H1 (cell line): ENCODE measurements at regions not wholly inside any gene's neighbourhood (a gene's known extent, or its start where the extent isn't known, plus 50 kb on each side); places are given as distances from the start of the nearest gene placed in this dataset.

Source experiments
- CTCF ChIA-PET: fragments of 300-600 bp; sonication (Branson Sonifier 250); formaldehyde crosslinking; loops from one replicate; lab custom pipeline; 2021; ENCODE audit not compliant: partially characterized antibody; lab: Charles Lee
- POLR2A ChIA-PET: fragments of 300-600 bp; sonication (Branson Sonifier 250); formaldehyde crosslinking; loops from one replicate; lab custom pipeline; 2021; ENCODE audit warnings: inconsistent platforms; ENCODE audit not compliant: partially characterized antibody; lab: Charles Lee
- DNase-seq, 2 experiments: peaks; one replicate each; pipeline versions ENCODE4 v3.0.0 to v3.0.0-alpha.2; 2010 to 2022; ENCODE audit warnings: low spot score in 2 of 2, low read depth in 1 of 2, mixed read lengths in 1 of 2
- FAIRE-seq: peaks from 2 replicates; lab custom pipeline; 2011; peaks lifted over from hg19 to GRCh38; lab: Jason Lieb, UNC
- H2AFZ ChIP-seq: 2 replicates; pipeline ENCODE4 v1.8.1; 2012; ENCODE audit warnings: low read length, inconsistent platforms
- H2AK5ac ChIP-seq: 2 replicates; pipeline ENCODE4 v1.6.1; 2013; ENCODE audit warnings: low read depth, low read length
- H2BK120ac ChIP-seq: replicated peaks from 2 replicates; pipeline ENCODE3; 2013; ENCODE audit warnings: low read depth, low read length, inconsistent platforms
- H2BK12ac ChIP-seq: 2 replicates; pipeline ENCODE4 v1.6.1; 2013; ENCODE audit warnings: low read depth, low read length
- H2BK15ac ChIP-seq: 2 replicates; pipeline ENCODE4 v1.6.1; 2013; ENCODE audit warnings: low read length
- H2BK20ac ChIP-seq: 2 replicates; pipeline ENCODE4 v1.6.1; 2013; ENCODE audit warnings: low read length
- H2BK5ac ChIP-seq: 2 replicates; pipeline ENCODE4 v1.6.1; 2013; ENCODE audit warnings: low read depth, low read length
- H3K14ac ChIP-seq: 2 replicates; pipeline ENCODE4 v1.6.1; 2013; ENCODE audit warnings: inconsistent platforms; ENCODE audit not compliant: insufficient read length
- H3K18ac ChIP-seq: 2 replicates; pipeline ENCODE4 v1.6.1; 2013; ENCODE audit warnings: low read length; ENCODE audit errors: extremely low read depth
- H3K23ac ChIP-seq: 2 replicates; pipeline ENCODE4 v1.6.1; 2013; ENCODE audit warnings: inconsistent platforms; ENCODE audit not compliant: insufficient read length
- H3K23me2 ChIP-seq: 2 replicates; pipeline ENCODE4 v1.6.1; 2013; ENCODE audit warnings: low read depth, low read length
- H3K27ac ChIP-seq: 2 replicates; pipeline ENCODE4 v1.6.1; 2011; ENCODE audit warnings: low read depth, low read length, inconsistent platforms
- H3K27me3 ChIP-seq, 4 experiments: replicated peaks in 1 of 4; 1 replicate in 1 of 4; 2 replicates in 3 of 4; pipeline versions ENCODE4 v1.6.1 to v1.8.1; 2011 to 2013; ENCODE audit warnings: low read length in 3 of 4, mild to moderate bottlenecking in 3 of 4, inconsistent platforms in 2 of 4, mixed read lengths in 2 of 4, moderate library complexity in 1 of 4; ENCODE audit not compliant: control insufficient read depth in 3 of 4, insufficient read depth in 3 of 4; ENCODE audit errors: extremely low read depth in 1 of 4
- H3K36me3 ChIP-seq, 4 experiments: 2 replicates each; pipeline versions ENCODE4 v1.6.1 to v1.8.1; 2011 to 2013; ENCODE audit warnings: mild to moderate bottlenecking in 4 of 4, low read length in 3 of 4, moderate library complexity in 2 of 4, control low read depth in 1 of 4, inconsistent platforms in 1 of 4; ENCODE audit not compliant: insufficient read depth in 4 of 4, control insufficient read depth in 2 of 4
- H3K4ac ChIP-seq: replicated peaks from 2 replicates; pipeline ENCODE3; 2013; ENCODE audit warnings: low read length, low read depth, mixed read lengths, inconsistent platforms; ENCODE audit not compliant: insufficient read length
- H3K4me1 ChIP-seq, 4 experiments: replicated peaks in 1 of 4; 1 replicate in 1 of 4; 2 replicates in 3 of 4; pipeline versions ENCODE4 v1.6.1 to v1.8.1; 2011 to 2013; ENCODE audit warnings: low read length in 3 of 4, inconsistent platforms in 2 of 4, mixed read lengths in 1 of 4; ENCODE audit not compliant: insufficient read depth in 4 of 4, control insufficient read depth in 3 of 4
- H3K4me2 ChIP-seq, 2 experiments: 2 replicates each; pipeline versions ENCODE4 v1.6.1 to v1.8.1; 2011 to 2013; ENCODE audit warnings: low read depth in 2 of 2, low read length in 2 of 2, control low read depth in 1 of 2, inconsistent platforms in 1 of 2, mild to moderate bottlenecking in 1 of 2; ENCODE audit not compliant: insufficient read depth in 1 of 2
- H3K4me3 ChIP-seq, 4 experiments: fragments of 200-600, 300-600 bp in 1 of 4; sonication (generic), shearing (Covaris generic), sonication (Bioruptor Twin) in 1 of 4; 2 replicates each; pipeline versions ENCODE4 v1.5.1 to v1.8.1; 2011 to 2016; ENCODE audit warnings: low read length in 4 of 4, low read depth in 3 of 4, control low read depth in 2 of 4, inconsistent platforms in 2 of 4, mild to moderate bottlenecking in 2 of 4, mixed read lengths in 1 of 4, moderate library complexity in 1 of 4; ENCODE audit not compliant: insufficient read depth in 2 of 4; ENCODE audit errors: extremely low read depth in 1 of 4
- H3K56ac ChIP-seq: replicated peaks from 2 replicates; pipeline ENCODE3; 2013; ENCODE audit warnings: low read depth, mild to moderate bottlenecking, mixed read lengths, low read length, inconsistent platforms; ENCODE audit not compliant: insufficient read length
- H3K79me1 ChIP-seq: 2 replicates; pipeline ENCODE4 v1.6.1; 2013; ENCODE audit warnings: low read depth, low read length, control low read depth
- H3K79me2 ChIP-seq, 2 experiments: 2 replicates each; pipeline versions ENCODE4 v1.6.1 to v1.8.1; 2012 to 2013; ENCODE audit warnings: low read length in 2 of 2, mild to moderate bottlenecking in 2 of 2, inconsistent platforms in 1 of 2; ENCODE audit not compliant: insufficient read depth in 2 of 2, control insufficient read depth in 1 of 2
- H3K9ac ChIP-seq, 4 experiments: replicated peaks in 1 of 4; 1 replicate in 1 of 4; 2 replicates in 3 of 4; pipeline versions ENCODE4 v1.6.1 to v1.8.1; 2011 to 2013; ENCODE audit warnings: low read depth in 3 of 4, low read length in 3 of 4, control low read depth in 2 of 4, mild to moderate bottlenecking in 2 of 4, moderate library complexity in 2 of 4, inconsistent platforms in 1 of 4; ENCODE audit errors: extremely low read depth in 1 of 4
- H3K9me3 ChIP-seq, 2 experiments: 2 replicates each; pipeline versions ENCODE4 v1.6.1 to v1.8.1; 2012 to 2013; ENCODE audit warnings: mild to moderate bottlenecking in 2 of 2, moderate library complexity in 2 of 2, control low read depth in 1 of 2, inconsistent platforms in 1 of 2, low read depth in 1 of 2, low read length in 1 of 2, mixed read lengths in 1 of 2; ENCODE audit not compliant: insufficient read depth in 2 of 2
- H4K20me1 ChIP-seq, 2 experiments: replicated peaks in 1 of 2; 2 replicates each; pipeline versions ENCODE3 to v1.8.1; 2011 to 2013; ENCODE audit warnings: inconsistent platforms in 2 of 2, low read length in 2 of 2, mild to moderate bottlenecking in 1 of 2; ENCODE audit not compliant: insufficient read depth in 2 of 2, control insufficient read depth in 1 of 2
- H4K5ac ChIP-seq: 2 replicates; pipeline ENCODE4 v1.6.1; 2013; ENCODE audit warnings: low read length, low read depth, mixed read lengths, inconsistent platforms; ENCODE audit not compliant: insufficient read length
- H4K8ac ChIP-seq: 2 replicates; pipeline ENCODE4 v1.8.0; 2013; ENCODE audit warnings: mild to moderate bottlenecking, moderate library complexity, low read length, inconsistent platforms; ENCODE audit not compliant: insufficient read depth; ENCODE audit errors: extremely low read depth
- H4K91ac ChIP-seq: replicated peaks from 2 replicates; pipeline ENCODE3; 2013; ENCODE audit warnings: low read length, mixed read lengths, inconsistent platforms; ENCODE audit not compliant: insufficient read length
- CBX5 ChIP-seq: fragments of 300-800, 300-1000 bp; sonication (generic); IDR thresholded peaks from 2 replicates; pipeline ENCODE4 v1.7.1; 2016; ENCODE audit warnings: antibody characterized with exemption, low read length, low read depth
- CREB1 ChIP-seq: IDR thresholded peaks from 2 replicates; pipeline ENCODE4 v1.6.1; 2012; ENCODE audit warnings: inconsistent platforms
- EP300 ChIP-seq, 2 experiments: IDR thresholded peaks; 1 replicate in 1 of 2; 2 replicates in 1 of 2; pipeline ENCODE4 v1.6.1; 2011 to 2012; ENCODE audit warnings: low read depth in 2 of 2, low read length in 2 of 2, mild to moderate bottlenecking in 2 of 2, borderline replicate concordance in 1 of 2, inconsistent platforms in 1 of 2, moderate library complexity in 1 of 2
- HDAC6 ChIP-seq: IDR thresholded peaks from one replicate; pipeline ENCODE4 v1.7.1; 2012; ENCODE audit warnings: low read depth, mild to moderate bottlenecking, inconsistent platforms, low read length, moderate library complexity
- NANOG ChIP-seq: IDR thresholded peaks from 2 replicates; pipeline ENCODE4 v1.6.1; 2011; ENCODE audit warnings: low read length, low read depth, mild to moderate bottlenecking, inconsistent platforms; ENCODE audit not compliant: insufficient read depth, poor library complexity, severe bottlenecking
- RBBP5 ChIP-seq: IDR thresholded peaks from 2 replicates; pipeline ENCODE4 v1.7.1; 2012; ENCODE audit warnings: low read depth, mild to moderate bottlenecking, inconsistent platforms, low read length, moderate library complexity, borderline replicate concordance
- RXRA ChIP-seq: IDR thresholded peaks from 2 replicates; pipeline ENCODE4 v1.6.1; 2011; ENCODE audit warnings: low read depth, mild to moderate bottlenecking, low read length, moderate library complexity; ENCODE audit not compliant: insufficient read depth
- YY1 ChIP-seq: IDR thresholded peaks from 2 replicates; pipeline ENCODE4 v1.6.1; 2011; ENCODE audit warnings: low read depth, mild to moderate bottlenecking, low read length
- ZNF274 ChIP-seq: IDR thresholded peaks from 2 replicates; pipeline ENCODE4 v1.7.0; 2012; ENCODE audit warnings: low read length, borderline replicate concordance; ENCODE audit errors: extremely low read depth
- WGBS, 2 experiments: shearing (Covaris generic) in 1 of 2; methylation state at CpG; one replicate each; pipeline versions ENCODE4 v1.1.6 to v1.1.7; 2013 to 2015; ENCODE audit warnings: low lambda C conversion rate in 2 of 2, mixed read lengths in 2 of 2, inconsistent platforms in 1 of 2, low coverage in 1 of 2, missing lambda C conversion rate in 1 of 2; ENCODE audit not compliant: insufficient replicate concordance in 2 of 2, insufficient coverage in 1 of 2, insufficient read length in 1 of 2; ENCODE audit errors: extremely low coverage in 1 of 2, missing lambda C conversion rate in 1 of 2; 5-methylcytosine and 5-hydroxymethylcytosine counted together

- H3K4me2 ChIP-seq: no peak overlapping the region
- no peaks in the 10 kb centered on the region for H3K23me2 ChIP-seq
- no peak overlapping the region for H2AFZ ChIP-seq
- FAIRE-seq: no peak
- H4K5ac ChIP-seq: no peak overlapping the region
- TF ChIP-seq CBX5 (no peak), NANOG (no peak), ZNF274 (no peak), EP300 (IDR thresholded peaks at IDR 0.05; ENCODE audit: borderline replicate concordance in 1 of 2, low read depth in 2 of 2, low read length in 2 of 2) (no peak), RBBP5 (no peak), HDAC6 (no peak), CREB1 (no peak), YY1 (no peak), RXRA (no peak)
- no peak overlapping the region for H3K56ac ChIP-seq
- no peak overlapping the region for H2BK15ac ChIP-seq
- WGBS, 2 experiments: 91% methylated on average over 1 of the region's 1 CpG; no CpG with 5 or more reads in 1 of the 2 experiments
- H3K14ac ChIP-seq: no peak overlapping the region
- H3K79me1 ChIP-seq: no peaks in the 10 kb centered on the region
- no peaks in the 10 kb centered on the region for H3K36me3 ChIP-seq
- no peak overlapping the region for H2BK120ac ChIP-seq
- H3K18ac ChIP-seq: no peak overlapping the region
- H3K27ac ChIP-seq: no peak overlapping the region
- H3K4me1 ChIP-seq: no peaks in the 10 kb centered on the region
- H3K4ac ChIP-seq: no peak overlapping the region
- ChIA-PET POLR2A (no interaction called here), CTCF (no interaction called here)
- no peak overlapping the region for H3K4me3 ChIP-seq
- H2BK12ac ChIP-seq: no peak overlapping the region
- H3K9me3 ChIP-seq: no peaks in the 10 kb centered on the region
- no peak overlapping the region for H2BK5ac ChIP-seq
- H4K8ac ChIP-seq: no peak overlapping the region
- H4K20me1 ChIP-seq: no peaks in the 10 kb centered on the region
- H3K27me3 ChIP-seq: no peaks in the 10 kb centered on the region
- no peak overlapping the region for H3K23ac ChIP-seq
- H4K91ac ChIP-seq: no peak overlapping the region
- no peak overlapping the region for H2BK20ac ChIP-seq
- no peak overlapping the region for H2AK5ac ChIP-seq
- H3K9ac ChIP-seq: no peak overlapping the region
- no peaks in the 10 kb centered on the region for H3K79me2 ChIP-seq
- DNase-seq: no peak
These were observed 1186.2 kb upstream of the CITED2 start for GRCh38 chr6:140560671-140561070.
